T-helper 1 cell (primary cell): ENCODE measurements at regions not wholly inside any gene's neighbourhood (a gene's known extent, or its start where the extent isn't known, plus 50 kb on each side); places are given as distances from the start of the nearest gene placed in this dataset.

Experiments used
- DNase-seq, 5 donors: peaks; one replicate each; pipeline ENCODE4 v3.0.0-alpha.2; 2012 to 2020

DNA sequence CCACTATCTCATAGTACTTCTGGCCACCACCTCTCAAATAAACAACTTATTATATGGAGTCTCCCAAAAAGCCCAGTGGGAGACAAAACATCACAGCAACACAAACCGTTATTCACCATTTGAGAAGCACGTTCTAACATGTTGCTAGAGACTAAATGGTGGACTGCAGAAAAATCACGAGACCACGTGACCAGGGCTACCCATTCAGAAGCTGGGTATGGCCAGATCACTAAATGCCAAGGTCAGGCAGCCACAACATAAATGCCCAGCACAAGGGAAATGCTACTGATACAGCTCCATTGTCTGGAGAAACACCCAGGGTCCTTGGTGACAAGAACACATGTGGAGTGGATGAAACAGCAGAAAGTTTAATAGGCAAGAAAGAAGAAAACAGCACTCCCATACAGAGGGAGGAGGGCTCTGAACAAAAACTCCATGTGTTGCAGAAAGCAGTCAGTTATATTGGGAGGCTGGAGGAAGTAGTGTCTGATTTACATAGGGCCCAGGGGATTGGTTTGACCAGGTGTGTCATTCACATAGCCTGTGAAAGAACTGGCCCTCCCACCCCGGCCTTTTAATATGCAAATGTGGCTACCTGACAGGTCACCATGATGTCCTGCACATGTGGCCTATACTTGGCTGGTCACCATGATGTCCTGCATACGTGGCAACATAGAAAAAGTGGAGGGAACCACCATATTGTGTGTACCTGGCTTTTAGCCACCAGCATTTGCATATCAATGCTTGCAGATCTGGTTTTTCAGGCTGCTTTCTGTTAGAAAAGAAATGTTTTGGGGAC, 97.2 kb downstream of the TRIM36 start:
- DNase-seq, result no peak

DNA sequence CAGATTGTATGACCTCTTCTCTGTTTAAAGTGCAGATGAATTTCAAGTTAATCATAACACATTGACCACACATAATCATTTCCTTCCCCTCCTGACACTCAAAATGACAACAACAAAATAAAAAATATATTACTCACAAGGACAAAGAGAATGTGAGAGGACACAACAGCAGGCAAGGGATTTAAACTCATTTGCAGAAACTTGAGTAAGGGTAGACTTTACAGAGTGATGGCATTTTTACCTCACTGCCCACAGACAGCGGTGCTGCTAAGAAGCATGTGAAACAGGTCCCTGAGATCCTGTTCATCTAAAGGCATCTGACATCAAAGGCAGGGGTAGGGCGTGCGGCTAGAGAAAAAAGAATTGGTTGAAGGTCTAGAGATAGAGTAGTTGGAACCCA, 99.0 kb downstream of the TRIM36 start:
- no peak for DNase-seq

DNA sequence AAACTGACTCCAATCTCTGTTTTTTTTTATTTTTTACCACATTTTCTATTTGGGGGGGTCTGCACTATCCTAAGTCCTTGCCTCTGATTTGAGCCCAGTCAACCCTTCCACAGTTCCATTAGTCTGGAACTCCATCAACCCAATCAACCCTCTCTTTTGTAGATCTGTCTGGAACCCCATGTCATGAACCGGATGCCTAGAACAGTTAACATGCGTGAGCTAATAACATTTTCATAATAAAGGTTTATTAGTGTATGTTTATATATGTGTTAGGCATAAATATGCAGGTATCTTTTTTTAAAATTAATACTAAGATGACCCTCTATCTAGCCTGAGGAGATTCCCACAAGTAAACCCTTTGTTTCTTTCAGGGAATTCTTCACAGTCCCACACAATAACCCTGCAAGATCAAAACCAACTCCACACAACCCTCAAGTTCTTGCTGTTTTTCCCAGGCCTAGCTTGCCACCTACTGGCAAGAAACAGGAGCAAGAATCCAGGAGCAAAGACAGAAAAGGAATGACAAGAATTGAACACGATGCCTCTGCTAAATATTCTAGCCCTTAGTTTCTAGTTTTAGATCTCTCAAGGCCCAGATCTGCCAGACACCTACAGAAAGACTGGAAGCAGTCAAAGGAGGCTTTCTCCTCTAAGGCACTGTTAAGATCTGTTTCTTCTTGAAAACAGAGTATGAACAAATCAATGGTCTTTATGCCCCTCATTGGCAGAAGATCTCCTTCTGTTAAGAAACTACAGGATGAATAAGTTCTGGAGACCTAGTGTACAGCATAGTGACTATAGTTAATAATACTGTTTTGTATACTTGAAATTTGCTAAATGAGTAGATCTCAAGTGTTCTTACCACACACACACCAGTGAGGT, 100.4 kb downstream of the TRIM36 start:
- peak in 1 of 5 donors; percentile 6 for DNase-seq

DNA sequence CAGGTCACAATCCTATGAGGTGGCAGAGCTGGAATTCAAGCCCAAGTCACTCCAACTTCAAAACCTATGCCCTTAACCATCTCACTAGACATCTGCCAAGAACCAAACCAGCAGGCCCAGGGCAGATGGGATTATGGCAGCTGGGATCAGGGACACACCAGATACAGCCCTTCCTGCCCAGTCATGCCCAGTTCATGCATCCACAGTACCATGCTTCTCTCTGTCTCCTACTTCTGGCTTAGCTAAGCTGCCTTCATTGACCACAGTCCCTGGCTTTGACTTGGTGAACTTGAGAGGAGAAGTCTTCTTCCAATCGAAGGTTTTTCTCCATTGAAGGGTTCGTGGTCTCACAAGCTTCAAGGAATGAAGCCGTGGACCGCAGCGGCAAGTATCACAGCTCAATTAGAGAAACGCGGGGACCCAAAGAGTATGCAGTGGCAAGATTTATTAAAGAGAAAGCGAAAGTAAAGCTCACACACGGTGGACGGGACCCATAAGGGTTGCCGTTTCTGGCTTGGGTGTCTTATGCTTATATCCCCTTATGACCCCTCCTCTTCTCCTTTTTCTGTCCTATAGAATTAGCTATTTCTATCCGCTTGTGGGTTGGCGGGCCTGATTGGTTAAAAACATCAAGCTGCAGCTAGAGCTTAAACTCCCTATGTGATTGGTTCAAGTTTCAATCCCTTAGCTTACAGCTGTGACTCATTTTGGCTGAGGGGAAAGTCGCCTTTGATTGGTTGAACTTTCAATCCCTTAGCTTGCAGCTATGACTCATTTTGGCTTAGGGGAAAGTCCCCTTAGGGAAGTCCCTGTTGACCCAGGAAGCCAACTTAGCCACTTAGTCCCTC, 101.2 kb downstream of the TRIM36 start:
- DNase-seq, result peak in 1 of 5 donors; percentile 47

DNA sequence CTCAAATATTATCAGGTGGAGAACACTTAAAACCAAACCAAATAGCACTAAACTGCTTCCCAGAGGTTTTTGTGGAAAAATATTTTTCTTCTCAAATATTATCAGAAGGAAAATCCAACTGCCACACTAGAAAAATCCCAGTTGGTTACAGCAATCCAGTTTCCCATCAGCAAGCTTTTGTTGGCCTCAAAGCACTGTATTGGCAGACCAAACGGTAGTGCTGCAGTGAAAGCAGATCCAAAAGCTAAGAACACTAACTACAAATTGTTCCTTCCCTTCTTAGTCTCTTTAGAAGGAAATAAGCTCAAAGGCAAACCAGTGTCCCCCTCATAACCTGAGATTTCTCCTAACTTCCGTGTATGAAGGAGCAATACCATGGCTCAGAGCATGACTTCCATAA, 105.3 kb downstream of the TRIM36 start:
- DNase-seq, result no peak

DNA sequence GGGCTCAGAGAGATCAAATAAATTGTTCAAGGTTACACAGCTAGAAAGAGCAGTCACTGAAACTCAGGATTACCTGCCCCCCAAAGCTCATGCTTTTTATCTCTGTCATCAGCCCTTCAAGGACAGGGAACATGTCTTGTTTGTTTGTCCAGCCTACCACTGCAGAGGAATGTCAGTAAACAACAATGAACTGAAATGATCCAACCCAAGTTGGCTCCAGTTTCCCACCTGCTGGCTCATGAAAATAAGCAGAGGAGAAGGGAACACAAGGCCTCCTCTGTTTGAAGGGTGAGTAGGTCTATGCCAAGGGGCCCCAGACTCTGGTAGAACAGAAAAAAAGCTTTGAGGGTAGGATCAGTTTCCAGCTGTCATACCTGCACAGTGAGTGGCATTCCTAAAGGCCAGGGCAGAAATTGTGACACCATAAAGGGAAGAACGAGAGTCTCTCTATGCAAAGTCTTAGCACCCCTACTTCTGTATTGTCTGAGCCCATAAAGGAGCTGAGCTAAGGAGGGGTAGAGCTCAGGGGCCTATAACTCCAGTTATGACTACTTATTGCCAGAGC, 115.2 kb downstream of the TRIM36 start:
- DNase-seq, result no peak

DNA sequence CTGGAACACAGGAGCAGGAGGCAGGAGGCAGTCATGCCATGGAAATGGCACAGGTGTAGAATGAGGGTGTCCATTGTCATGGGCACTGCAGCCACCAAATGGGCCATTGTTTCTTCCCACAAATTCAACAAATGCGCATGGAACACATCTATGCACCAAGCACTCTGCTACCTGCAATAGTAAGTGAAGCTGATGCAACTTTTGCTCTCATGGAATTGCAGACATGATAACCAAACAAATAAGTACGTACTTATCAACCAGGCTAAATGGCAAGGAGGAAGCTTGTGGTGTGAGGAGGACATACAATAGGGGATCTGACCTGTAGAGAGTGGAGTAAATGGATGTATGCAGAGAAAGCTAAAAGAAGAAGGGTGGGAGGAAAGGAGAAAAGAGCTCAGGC, 116.8 kb downstream of the TRIM36 start:
- no peak for DNase-seq

DNA sequence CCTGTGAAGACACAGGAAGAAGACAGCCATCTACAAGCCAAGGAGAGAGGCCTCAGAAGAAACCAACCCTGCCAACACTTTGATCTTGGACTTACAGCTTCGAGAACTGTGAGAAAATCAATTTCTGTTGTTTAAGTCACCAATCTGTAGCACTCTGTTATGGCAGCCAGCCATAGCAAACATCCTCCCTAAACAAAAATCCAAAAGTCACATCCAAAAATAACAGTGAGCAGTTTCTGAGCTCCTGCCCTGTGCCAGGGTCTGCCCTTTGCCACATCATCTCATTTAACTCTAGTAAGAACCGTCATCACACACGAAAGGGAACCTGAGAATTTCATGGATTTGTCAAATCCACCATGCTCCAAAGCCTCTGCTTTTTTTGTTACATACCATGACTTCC, 118.8 kb downstream of the TRIM36 start:
- no peak for DNase-seq

DNA sequence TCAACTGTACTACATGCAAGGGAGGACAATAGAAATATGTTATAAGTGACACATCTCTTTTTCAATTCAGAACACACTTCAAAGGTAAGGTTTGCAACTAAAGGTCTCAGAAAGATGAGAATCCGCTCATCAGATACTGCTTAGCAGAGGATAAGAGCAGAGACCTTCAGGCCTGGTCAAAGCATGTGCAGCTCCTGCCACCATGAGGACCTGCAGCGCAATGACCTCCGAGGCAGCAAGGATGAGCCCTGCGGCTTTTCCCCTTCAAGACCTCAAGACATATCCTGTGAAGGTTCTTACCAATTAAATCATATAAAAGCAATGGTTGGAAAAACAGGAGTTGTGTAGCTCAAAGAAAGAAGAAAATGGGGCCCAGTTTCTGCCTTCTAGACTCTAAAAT, 135.8 kb downstream of the TRIM36 start:
- DNase-seq, result no peak

DNA sequence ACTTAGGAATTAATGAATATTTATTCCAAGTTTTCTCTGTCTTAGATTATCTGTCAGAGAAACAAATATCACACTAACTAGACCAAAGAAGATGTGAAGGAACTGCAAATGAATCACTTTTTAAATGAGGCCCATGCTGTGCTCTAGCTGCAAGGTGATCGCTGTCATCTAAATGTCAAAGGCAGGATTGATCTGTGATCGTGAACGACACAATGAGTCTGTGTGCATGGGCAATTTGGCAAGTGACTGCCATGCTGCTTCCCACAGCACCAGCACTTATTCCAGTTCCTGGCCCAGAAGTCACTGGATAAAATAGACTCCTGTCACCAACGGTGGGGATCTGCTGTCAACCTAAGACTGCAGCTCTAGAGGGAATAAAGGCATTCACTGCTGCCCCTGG, 141.2 kb downstream of the TRIM36 start:
- DNase-seq, result no peak

DNA sequence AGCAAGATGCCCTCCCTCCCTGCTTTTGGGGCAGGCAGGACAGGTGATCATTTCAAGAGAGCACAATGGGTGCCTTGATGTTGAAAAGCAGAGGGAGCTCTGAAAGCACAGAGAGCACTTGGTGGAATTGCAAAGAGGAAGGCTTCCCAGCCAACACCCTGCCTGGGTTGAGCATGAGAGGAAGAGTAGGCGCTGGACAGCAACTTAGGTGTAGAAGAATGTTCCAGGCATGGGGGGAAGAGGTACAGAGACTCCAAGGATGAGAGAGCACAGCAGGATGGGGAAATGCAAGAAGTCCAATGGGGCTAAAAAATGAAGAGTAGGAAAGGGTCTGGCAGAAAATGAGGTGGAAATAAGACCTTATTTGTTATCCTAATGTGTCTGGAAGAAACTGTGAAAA, 144.8 kb downstream of the TRIM36 start:
- DNase-seq, result no peak

DNA sequence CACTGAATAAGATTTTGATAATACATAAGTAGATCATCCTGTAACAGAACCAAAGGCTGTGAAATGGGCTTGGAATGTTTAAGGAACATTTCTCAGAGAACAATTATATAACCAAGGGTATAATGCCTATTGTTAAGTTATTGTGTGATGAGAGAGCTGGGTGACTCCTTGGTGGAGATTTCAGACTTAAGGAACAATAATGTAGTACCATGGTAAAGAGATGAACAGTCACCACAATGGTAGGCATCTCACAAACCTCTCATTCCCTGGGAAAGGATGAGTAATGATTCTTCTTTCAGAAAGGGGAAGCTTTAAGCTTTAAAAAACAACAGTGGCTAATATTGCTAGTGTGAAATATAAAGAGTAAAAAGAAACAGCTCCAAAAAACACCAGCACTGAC, 147.4 kb downstream of the TRIM36 start:
- DNase-seq, result no peak

DNA sequence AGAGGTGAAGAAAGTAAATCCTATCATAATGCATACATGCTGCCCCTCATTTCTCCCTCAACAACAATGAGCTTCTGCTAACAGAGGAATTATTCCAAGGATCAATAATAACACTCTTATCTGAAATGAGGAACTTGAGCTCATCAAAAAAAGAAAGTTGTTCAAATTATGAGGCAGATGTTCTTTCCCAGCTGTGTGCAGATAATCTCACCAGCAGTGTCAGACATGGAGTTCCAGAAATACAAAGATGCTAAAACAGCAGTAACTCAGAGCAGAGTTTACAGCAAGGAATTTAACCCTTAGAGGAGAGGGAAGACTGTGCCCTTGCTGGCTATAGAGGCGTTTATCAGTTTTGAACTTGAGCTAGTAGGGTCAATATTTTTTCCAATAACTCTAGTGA, 153.1 kb downstream of the TRIM36 start:
- DNase-seq, result no peak

DNA sequence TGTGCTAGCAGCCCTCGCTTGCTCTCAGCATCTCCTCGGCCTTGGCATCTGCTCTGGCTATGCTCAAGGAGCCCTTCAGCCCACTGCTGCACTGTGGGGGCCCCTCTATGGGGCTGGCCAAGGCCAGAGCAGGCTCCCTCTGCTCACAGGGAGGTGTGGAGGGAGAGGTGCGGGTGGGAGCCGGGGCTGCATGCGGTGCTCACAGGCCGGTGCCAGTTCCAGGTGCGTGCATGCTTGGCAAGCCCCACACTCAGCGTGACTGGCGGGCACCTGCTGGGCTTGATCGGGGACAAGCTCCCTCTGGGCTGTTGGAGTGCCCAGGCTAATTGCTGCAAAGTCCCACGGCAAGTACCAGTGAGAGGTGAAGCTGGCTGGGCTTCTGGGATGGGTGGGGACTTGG, 170.5 kb downstream of the TRIM36 start:
- peak in 1 of 5 donors; percentile 1 for DNase-seq

DNA sequence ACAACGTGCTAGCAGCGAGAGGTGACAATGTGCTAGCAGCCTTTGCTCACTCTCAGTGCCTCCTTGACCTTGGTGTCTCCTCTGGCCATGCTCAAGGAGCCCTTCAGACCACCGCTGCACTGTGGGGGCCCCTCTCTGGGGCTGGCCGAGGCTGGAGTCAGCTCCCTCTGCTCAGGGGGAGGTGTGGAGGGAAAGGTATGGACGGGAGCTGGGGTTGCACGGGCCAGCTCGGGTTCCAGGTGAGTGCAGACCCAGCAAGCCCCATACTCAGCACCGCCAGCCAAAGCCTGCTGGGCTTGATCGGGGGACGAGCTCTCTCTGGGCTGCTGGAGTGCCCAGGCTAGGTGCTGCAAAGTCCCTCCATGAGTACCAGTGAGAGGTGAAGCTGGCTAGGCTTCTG, 180.2 kb downstream of the TRIM36 start:
- DNase-seq, result no peak

DNA sequence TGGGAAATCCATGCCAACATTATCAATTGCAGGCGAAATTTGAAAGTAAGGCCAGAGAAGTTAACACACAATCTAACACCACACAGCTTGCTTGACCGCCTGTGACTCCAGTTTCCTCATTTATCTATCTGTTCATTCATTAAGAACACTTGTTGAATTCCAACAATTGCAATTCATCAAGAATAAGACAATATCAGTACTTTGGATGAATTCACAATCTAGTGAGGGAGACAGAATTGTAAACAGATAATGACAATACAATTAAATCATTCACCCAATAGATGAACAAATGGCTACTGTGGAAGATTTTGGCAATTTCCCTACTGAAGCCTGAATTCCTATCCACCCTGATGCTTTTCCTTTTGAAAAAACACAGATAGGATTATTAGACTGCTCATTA, 181.6 kb downstream of the TRIM36 start:
- no peak for DNase-seq

DNA sequence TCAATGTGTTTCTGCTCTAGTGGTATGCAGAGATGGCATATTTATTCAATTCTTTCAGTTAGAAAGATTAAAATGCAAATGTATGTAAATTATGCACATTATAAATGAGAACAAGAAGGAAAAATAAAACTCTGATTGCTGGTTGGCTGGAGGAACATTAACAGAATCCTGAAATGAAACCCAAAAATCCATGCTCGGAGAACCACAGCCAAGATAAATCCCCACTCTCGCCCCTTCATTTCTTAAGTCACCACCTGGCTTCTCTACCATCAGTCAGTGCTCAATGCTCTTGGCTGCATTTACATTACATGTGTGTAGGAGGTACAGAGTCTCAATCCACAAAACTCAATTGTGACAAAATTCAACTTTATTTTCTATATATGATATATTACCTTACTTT, 184.9 kb downstream of the TRIM36 start:
- DNase-seq, result no peak

DNA sequence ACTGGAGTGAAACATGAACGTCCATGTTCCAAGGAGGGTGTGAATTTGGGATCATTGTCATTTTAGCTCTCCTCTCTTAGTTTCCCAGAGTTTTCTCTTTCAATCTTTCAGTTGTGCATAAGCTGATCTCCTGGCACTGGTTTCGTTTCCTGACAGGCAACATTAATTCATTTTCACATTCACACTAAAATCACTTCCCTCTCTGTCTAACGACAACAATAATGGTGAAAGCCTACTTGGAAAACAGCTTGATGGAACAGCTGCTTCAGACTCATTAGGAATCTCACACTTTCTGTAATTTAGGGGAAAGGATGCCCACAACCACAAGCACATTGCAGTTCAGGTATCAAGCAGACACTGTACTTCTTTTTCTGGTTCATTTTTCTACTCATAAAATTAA, 188.6 kb downstream of the TRIM36 start:
- DNase-seq, result no peak

DNA sequence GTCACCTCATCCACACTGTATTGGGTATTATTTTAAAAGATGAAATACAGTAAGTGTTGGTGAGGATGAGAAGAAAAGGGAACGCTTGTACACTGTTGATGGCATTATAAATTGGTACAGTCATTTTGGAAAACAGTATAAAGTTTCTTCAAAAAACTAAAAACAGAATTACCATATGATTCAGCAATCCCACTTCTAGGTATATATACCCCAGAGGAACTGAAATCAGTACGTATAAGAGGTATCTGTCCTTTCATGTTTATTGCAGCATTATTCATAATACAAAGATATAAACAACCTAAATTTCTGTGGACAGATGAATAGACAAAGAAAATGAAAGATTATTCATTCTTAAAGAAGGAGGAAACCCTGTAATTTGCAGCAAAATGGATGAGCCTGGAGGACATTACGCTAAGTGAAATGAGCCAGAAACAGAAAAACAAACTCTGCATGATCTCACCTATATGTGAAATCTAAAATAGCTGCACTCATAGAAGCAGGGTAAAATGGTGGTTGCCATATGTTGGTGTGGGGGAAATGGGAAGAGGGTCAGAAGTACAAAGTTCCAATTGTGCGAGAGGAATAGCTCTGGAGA, 191.6 kb downstream of the TRIM36 start:
- DNase-seq, result no peak

DNA sequence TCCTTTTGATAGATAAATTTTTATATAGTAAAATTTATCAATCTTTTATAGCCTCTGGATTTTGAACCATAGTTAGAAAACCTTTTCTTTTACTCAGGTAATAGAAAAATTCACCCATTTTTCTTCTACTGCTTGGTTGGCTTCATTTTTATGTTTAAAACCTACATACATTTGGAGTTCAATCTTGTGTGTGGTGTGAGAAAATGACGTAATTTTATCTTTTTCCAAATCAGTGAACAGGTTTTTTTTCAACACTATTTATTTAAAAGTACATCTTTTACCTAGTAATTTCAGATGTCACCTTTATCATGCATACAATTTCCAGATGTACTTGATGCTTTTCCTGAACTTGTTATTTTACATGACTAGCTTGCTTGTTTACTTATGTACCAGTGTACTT, 200.2 kb downstream of the TRIM36 start:
- no peak for DNase-seq

DNA sequence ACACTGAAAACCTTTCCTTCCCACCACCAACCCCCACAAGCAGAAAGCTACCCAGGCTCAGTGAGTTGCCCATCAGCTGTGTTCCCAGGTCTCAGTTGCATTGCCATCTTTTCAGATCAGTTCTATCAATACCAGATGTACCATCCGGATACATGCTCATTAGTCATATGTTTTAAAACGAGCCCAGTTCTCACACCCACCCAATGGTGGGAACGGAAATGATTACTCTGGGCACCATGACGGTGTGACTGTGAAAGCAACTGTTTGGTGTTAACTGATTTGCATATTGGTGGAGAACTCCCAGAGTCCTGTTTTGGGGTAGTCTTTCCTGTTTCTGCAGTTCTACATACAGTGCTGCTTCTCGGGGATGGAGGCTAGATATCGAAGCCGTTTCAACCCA, 212.3 kb downstream of the TRIM36 start:
- DNase-seq, result no peak

DNA sequence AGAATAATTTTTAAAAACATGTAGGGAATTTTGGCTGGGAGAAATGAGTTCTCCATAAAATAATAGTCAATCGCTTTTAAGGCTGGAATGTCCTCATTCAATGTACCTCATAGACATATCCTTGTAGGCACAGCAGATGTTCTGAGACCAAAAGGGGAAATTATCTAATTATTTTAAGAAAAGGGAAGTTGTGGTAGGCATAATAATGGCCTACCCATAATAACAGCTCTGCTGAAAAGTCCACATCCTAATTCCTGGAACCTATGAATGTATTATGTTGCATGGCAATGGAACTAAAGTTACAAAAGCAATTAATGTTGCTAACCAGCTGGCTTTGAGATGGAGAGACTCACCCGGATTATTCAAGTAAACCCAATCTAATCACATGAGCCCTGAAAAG, 216.1 kb downstream of the TRIM36 start:
- no peak for DNase-seq

DNA sequence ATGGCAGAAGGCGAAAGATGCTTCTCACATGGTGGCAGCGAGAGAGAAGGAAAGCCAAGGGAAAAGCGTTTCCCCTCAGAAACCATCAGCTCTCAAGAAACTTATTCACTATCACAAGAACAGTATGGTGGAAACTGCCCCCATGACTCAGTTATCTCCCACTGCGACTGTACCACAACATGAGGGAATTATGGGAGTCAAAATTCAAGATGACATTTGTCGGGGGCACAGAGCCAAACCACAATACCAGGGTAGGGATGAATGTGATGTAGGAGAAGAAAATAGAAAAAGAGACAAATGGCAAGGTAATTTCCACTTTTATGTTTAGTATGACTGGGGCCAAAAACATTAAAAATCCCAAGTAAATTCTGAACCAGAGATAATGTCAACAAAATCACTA, 216.8 kb downstream of the TRIM36 start:
- DNase-seq, result no peak
